Upper lobe of right lung (tissue), 1 donor: ENCODE measurements at regions not wholly inside any gene's neighbourhood (a gene's known extent, or its start where the extent isn't known, plus 50 kb on each side); places are given as distances from the start of the nearest gene placed in this dataset.
A peak's percentile ranks its signal among the peaks of the same experiment; 100 is the strongest.

Experiments
- ATAC-seq: fragments of 200-7000 bp; cut with Tn5 transposase; one replicate; pipeline ENCODE4 v1.9.1; 2020; ENCODE audit warnings: mild to moderate bottlenecking, moderate library complexity
- DNase-seq: peaks from one replicate; pipeline ENCODE4 v3.0.0-alpha.2; 2020
- H3K27ac ChIP-seq: fragments of 200-600 bp; one replicate; pipeline ENCODE4 v1.8.0; 2022
- H3K27me3 ChIP-seq: fragments of 200-600 bp; one replicate; pipeline ENCODE4 v1.8.0; 2022; ENCODE audit warnings: mild to moderate bottlenecking
- H3K36me3 ChIP-seq: fragments of 200-600 bp; one replicate; pipeline ENCODE4 v1.8.0; 2022
- H3K4me1 ChIP-seq: fragments of 200-600 bp; one replicate; pipeline ENCODE4 v1.8.0; 2022
- H3K4me3 ChIP-seq: fragments of 200-600 bp; one replicate; pipeline ENCODE4 v1.8.0; 2022; ENCODE audit warnings: mild to moderate bottlenecking
- H3K9me3 ChIP-seq: fragments of 200-600 bp; one replicate; pipeline ENCODE4 v1.8.0; 2022
- CTCF ChIP-seq: fragments of 200-600 bp; IDR thresholded peaks from one replicate; pipeline ENCODE4 v1.8.0; 2022; ENCODE audit warnings: antibody characterized with exemption
- intact Hi-C: fragments of 100-400 bp; cut with DNase I; formaldehyde crosslinking; loops from one replicate; pipeline ENCODE4 v1.11.0; 2022
- donor health status: DM: no; HTN: yes; CAD: no; lungs with severe emphysema.

DNA sequence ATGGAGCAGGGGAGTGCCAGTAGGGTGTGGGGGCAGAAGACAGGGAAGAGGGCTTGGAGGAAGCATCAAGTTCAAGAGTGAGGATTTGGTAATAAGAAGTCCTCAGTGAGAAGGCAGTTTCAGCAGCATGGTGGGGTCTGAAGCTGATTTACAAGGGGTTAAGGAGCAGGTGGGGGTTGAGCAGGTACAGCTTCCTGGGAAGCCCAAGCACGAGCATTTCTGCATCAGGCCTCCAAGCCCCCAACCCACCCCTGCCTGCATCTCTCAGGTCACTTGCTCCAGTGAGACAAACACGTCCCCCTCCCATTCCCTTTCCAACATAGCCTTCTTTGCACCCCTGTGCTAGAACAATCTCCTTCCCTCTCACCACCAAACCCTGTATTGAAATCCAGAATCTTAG is 574.7 kb downstream of the MATN1 start:
- Histone ChIP-seq H3K4me1 (no peaks in the 10 kb centered on the region), H3K9me3 (no peaks in the 10 kb centered on the region), H3K36me3 (no peaks in the 10 kb centered on the region), H3K4me3 (no peak overlapping the region), H3K27me3 (peaks cover 5% of the 10 kb centered on the region), H3K27ac (no peak overlapping the region)
- TF ChIP-seq CTCF, result no peak
- no peak for DNase-seq
- intact Hi-C loops, result no loop called here
- ATAC-seq, result no peak

DNA sequence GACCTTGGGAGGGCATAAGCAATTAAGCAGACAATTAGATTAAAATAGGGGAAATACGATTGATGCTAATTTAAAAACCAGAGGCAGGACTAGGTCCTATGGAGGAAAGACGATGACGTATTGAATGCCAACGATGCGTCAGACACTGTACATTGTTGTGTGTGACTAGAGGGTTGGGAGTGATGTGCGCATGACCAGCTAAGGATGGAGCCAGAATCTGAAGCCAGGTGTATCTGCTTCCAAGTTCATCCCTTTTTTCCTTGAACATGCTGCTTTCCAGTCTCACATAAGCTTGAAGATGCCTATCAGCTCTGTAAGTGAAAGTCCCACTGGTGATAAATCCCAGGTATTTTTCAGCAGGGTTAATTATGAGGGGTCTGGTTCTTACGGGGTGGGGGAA is 576.2 kb downstream of the MATN1 start:
- Histone ChIP-seq H3K4me3 (no peak overlapping the region), H3K4me1 (no peaks in the 10 kb centered on the region), H3K27ac (no peak overlapping the region), H3K9me3 (no peaks in the 10 kb centered on the region), H3K27me3 (peaks cover 5% of the 10 kb centered on the region), H3K36me3 (no peaks in the 10 kb centered on the region)
- DNase-seq (no peak), ATAC-seq (no peak)
- TF ChIP-seq CTCF, result no peak
- intact Hi-C loops, result no loop called here

GRCh38 chr1:30146448-30146847 is 576.9 kb downstream of the MATN1 start:
- H3K27ac ChIP-seq, result no peak overlapping the region
- no peaks in the 10 kb centered on the region for H3K36me3 ChIP-seq
- peaks cover 5% of the 10 kb centered on the region for H3K27me3 ChIP-seq
- H3K4me3 ChIP-seq, result no peak overlapping the region
- DNase-seq (no peak), ATAC-seq (peak; percentile 29)
- no peaks in the 10 kb centered on the region for H3K4me1 ChIP-seq
- intact Hi-C loops, result no loop called here
- H3K9me3 ChIP-seq, result no peaks in the 10 kb centered on the region
- TF ChIP-seq CTCF, result no peak

GRCh38 chr1:30145723-30146303 is 577.6 kb downstream of the MATN1 start:
- no peak for TF ChIP-seq CTCF
- ATAC-seq (peak; percentile 81), DNase-seq (no peak)
- no peaks in the 10 kb centered on the region for H3K9me3 ChIP-seq
- H3K4me3 ChIP-seq, result no peak overlapping the region
- no peaks in the 10 kb centered on the region for H3K36me3 ChIP-seq
- no peaks in the 10 kb centered on the region for H3K4me1 ChIP-seq
- peaks cover 5% of the 10 kb centered on the region for H3K27me3 ChIP-seq
- intact Hi-C loops, result no loop called here
- no peak overlapping the region for H3K27ac ChIP-seq

- no peaks in the 10 kb centered on the region for H3K4me1 ChIP-seq
- DNase-seq (no peak), ATAC-seq (no peak)
- no peak for TF ChIP-seq CTCF
- H3K4me3 ChIP-seq, result no peak overlapping the region
- H3K27ac ChIP-seq, result no peak overlapping the region
- H3K9me3 ChIP-seq, result no peaks in the 10 kb centered on the region
- intact Hi-C loops, result no loop called here
- no peaks in the 10 kb centered on the region for H3K36me3 ChIP-seq
- peaks cover 5% of the 10 kb centered on the region for H3K27me3 ChIP-seq
Measured at GRCh38 chr1:30144831-30145230, 578.6 kb downstream of the MATN1 start.

DNA sequence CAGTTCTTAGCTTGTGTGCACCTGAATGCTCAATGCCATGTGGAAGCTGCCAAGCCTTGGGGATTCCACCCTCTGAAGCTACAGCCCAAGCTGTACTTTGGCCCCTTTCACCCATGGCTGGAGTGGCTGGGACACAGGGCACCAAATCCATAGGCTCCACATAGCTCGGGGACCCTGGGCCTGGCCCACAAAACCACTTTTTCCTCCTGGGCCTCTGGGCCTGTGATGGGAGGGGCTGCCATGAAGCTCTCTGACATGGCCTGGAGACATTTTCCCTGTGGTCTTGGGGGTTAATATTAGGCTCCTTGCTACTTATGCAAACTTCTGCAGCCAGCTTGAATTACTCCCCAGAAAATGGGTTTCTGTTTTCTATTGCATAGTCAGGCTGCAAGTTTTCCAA is 579.9 kb downstream of the MATN1 start:
- Histone ChIP-seq H3K27me3 (peaks cover 10% of the 10 kb centered on the region), H3K4me3 (no peak overlapping the region), H3K36me3 (no peaks in the 10 kb centered on the region), H3K27ac (no peak overlapping the region), H3K9me3 (no peaks in the 10 kb centered on the region), H3K4me1 (no peaks in the 10 kb centered on the region)
- ATAC-seq, result no peak
- DNase-seq, result no peak
- intact Hi-C loops, result no loop called here
- TF ChIP-seq CTCF, result no peak
